Activated T-cell treated with anti-CD3 and anti-CD28 coated beads, Interleukin-2, amount 50 U/mL, for 4 hours (primary cell): ENCODE measurements at regions not wholly inside any gene's neighbourhood (a gene's known extent, or its start where the extent isn't known, plus 50 kb on each side); places are given as distances from the start of the nearest gene placed in this dataset.
"Not testable (repeated sequence)": the region's sequence is repeated elsewhere in the genome, so short reads cannot be mapped to it uniquely, and the experiment has no call there.

ENCODE experiments used
- ATAC-seq, 2 donors: fragments of 200-7000 bp; cut with Tn5 transposase; one replicate each; pipeline ENCODE4 v1.10.0; 2021
- DNase-seq: peaks from one replicate; pipeline ENCODE4 v3.0.0-alpha.2; 2020
- H3K27me3 Mint-ChIP-seq: one replicate; pipeline ENCODE4 v1.8.0; 2021; ENCODE audit warnings: low read depth, mixed read lengths
- H3K36me3 Mint-ChIP-seq: one replicate; pipeline ENCODE4 v1.8.0; 2022; ENCODE audit warnings: mixed read lengths; ENCODE audit not compliant: insufficient read depth
- H3K4me1 Mint-ChIP-seq: one replicate; pipeline ENCODE4 v1.8.0; 2021; ENCODE audit warnings: low read depth, mixed read lengths
- H3K4me3 Mint-ChIP-seq: one replicate; pipeline ENCODE4 v1.8.0; 2021; ENCODE audit warnings: mild to moderate bottlenecking, moderate library complexity, mixed read lengths
- H3K9me3 Mint-ChIP-seq: one replicate; pipeline ENCODE4 v1.8.0; 2021; ENCODE audit warnings: mixed read lengths

DNA sequence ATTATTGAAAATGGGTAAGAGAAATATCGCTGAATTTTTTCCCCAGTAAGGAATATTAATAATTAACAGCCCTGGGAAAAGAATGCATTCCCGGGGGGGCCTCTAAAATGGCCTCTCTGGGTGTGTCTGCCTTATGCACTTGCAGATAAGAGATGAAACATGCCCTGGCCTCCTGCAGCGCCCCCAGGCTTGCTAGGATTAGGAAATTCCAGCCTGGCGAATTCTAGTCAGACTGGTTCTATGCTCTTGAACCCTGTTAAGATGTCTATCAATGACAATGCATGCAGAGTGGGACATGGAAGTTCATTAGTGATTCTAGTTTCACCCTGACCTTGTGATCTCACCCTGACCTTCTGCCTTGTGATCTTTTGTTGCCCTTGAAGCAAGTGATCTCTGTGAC, 163.6 kb upstream of the CCNH start:
- H3K27me3 Mint-ChIP-seq, H3K9me3 Mint-ChIP-seq, DNase-seq, H3K4me3 Mint-ChIP-seq, H3K36me3 Mint-ChIP-seq, ATAC-seq, H3K4me1 Mint-ChIP-seq: not testable (repeated sequence)

DNA sequence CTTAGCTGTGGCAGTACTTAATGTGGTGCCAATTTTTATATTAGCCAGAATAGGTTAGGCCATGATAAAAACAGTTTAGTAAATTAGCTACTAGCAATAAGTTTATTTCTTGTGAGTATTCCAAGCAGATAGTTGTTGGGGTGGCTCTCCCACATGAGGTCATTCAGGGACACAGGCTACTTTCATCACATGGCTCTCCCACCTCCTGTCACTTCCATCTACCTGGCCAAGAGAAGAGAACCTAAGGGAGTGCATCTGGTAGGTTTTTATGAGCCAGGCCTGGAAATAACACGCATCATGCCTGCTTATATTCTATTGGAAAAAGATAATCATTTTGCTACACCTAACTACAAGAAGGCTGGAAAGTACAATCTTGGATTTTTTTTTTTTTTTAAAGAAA, 161.4 kb upstream of the CCNH start:
- Mint-ChIP-seq H3K4me1 (no peaks in the 10 kb centered on the region), H3K36me3 (no peaks in the 10 kb centered on the region), H3K27me3 (no peaks in the 10 kb centered on the region), H3K9me3 (no peaks in the 10 kb centered on the region), H3K4me3 (no peak overlapping the region)
- DNase-seq (no peak), ATAC-seq (no peak)

GRCh38 chr5:87572611-87573010, 159.9 kb upstream of the CCNH start:
- DNase-seq, result no peak
- no peaks in the 10 kb centered on the region for H3K9me3 Mint-ChIP-seq
- H3K27me3 Mint-ChIP-seq, result peaks cover 1% of the 10 kb centered on the region
- H3K36me3 Mint-ChIP-seq, result no peaks in the 10 kb centered on the region
- H3K4me1 Mint-ChIP-seq, result no peaks in the 10 kb centered on the region
- no peak overlapping the region for H3K4me3 Mint-ChIP-seq
- ATAC-seq, result no peak

DNA sequence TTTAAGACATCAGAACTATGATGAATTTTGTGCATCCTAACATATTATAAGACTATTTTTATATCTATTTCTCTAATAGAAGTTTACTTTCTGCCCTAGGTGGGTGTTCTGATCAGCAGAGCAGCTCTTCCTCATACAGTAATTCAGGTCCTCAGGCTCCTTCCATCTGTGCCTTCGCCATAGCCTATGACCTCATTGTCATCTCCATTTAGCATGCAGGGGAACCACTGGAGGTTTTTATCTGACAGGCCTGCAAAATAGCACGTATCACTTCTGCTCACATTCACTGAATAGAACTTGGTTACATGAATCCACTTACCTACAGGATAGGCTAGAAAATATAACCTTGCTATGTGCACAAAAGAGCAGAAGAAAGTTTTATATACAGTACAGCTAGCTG, 159.4 kb upstream of the CCNH start:
- ATAC-seq (no peak), DNase-seq (no peak)
- no peaks in the 10 kb centered on the region for H3K36me3 Mint-ChIP-seq
- no peaks in the 10 kb centered on the region for H3K4me1 Mint-ChIP-seq
- H3K4me3 Mint-ChIP-seq, result no peak overlapping the region
- H3K27me3 Mint-ChIP-seq, result peaks cover 1% of the 10 kb centered on the region
- no peaks in the 10 kb centered on the region for H3K9me3 Mint-ChIP-seq

DNA sequence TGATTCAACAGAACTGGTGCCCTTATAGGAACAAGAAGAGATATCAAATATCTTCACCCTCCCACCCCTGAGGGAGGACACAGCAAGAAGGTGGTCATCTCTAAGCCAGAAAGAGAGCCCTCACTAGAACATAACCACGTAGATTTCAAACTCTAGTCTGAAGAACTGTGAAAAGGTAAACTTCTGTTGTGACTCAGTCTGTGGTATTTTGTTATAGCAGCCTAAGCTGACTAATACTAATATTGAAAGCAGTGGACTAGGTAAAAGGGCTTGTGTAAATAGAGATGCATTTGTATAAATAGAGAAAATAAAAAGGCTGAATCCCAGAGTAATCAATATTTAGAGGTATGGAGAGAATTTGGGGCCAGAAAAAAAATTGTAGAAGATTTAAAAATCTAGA, 157.6 kb upstream of the CCNH start:
- Mint-ChIP-seq H3K4me1 (no peaks in the 10 kb centered on the region), H3K4me3 (no peak overlapping the region), H3K36me3 (no peaks in the 10 kb centered on the region), H3K9me3 (no peaks in the 10 kb centered on the region), H3K27me3 (peaks cover 1% of the 10 kb centered on the region)
- DNase-seq (no peak), ATAC-seq (no peak)

GRCh38 chr5:87562068-87562467, 149.3 kb upstream of the CCNH start:
- Mint-ChIP-seq H3K9me3 (no peaks in the 10 kb centered on the region), H3K4me3 (no peak overlapping the region), H3K4me1 (no peaks in the 10 kb centered on the region), H3K36me3 (no peaks in the 10 kb centered on the region), H3K27me3 (no peaks in the 10 kb centered on the region)
- DNase-seq, result no peak
- no peak for ATAC-seq

- H3K27me3 Mint-ChIP-seq, result no peaks in the 10 kb centered on the region
- no peaks in the 10 kb centered on the region for H3K9me3 Mint-ChIP-seq
- no peak overlapping the region for H3K4me3 Mint-ChIP-seq
- ATAC-seq (no peak), DNase-seq (no peak)
- no peaks in the 10 kb centered on the region for H3K4me1 Mint-ChIP-seq
- H3K36me3 Mint-ChIP-seq, result no peaks in the 10 kb centered on the region
These were observed 147.8 kb upstream of the CCNH start for GRCh38 chr5:87560528-87560927.

DNA sequence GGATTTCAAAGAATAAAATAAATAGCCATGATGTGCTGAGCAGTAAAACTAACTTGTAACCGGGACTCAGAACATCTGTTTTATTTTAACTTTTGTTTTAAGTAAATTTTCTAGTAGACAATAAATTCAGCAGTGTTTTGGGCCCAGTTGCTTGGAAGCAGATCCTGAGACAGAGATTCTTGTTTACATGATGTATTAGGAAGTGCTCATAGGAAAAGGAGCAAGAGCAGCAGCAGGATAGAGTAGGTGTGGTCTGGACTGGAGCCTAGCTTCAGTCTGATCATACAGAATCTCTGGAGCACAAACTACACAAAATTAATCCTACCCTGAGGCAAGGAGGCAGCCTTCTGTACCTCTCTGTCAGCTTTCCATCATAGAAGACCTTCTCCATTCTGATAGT, 139.2 kb upstream of the CCNH start:
- DNase-seq, result no peak
- Mint-ChIP-seq H3K9me3 (no peaks in the 10 kb centered on the region), H3K36me3 (no peaks in the 10 kb centered on the region), H3K4me3 (no peak overlapping the region), H3K4me1 (no peaks in the 10 kb centered on the region), H3K27me3 (peaks cover 3% of the 10 kb centered on the region)
- no peak for ATAC-seq

DNA sequence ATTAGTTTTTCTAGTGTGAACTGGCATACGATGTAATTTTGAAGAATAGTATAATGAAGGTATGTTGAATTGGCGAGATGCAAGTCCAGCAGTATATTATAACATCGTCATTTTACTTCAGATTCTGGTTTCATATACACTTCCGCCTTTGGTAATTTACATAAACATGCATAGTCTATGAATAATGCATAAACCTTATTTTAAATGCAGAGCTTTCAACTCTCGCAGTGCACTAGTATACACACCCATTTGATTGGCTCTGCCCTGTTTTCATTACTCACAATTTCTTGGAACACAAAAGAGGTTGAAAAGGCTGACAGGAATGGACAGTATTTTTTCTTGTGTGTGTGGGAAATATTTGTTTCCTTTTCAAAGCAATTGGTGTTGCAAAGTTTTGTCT, 128.9 kb upstream of the CCNH start:
- DNase-seq (no peak), ATAC-seq (no peak)
- Mint-ChIP-seq H3K27me3 (peaks cover 2% of the 10 kb centered on the region), H3K9me3 (no peaks in the 10 kb centered on the region), H3K4me3 (no peak overlapping the region), H3K4me1 (no peaks in the 10 kb centered on the region), H3K36me3 (no peaks in the 10 kb centered on the region)

- ATAC-seq (no peak), DNase-seq (no peak)
- Mint-ChIP-seq H3K27me3 (peaks cover 2% of the 10 kb centered on the region), H3K9me3 (no peaks in the 10 kb centered on the region), H3K4me1 (no peaks in the 10 kb centered on the region), H3K36me3 (no peaks in the 10 kb centered on the region), H3K4me3 (no peak overlapping the region)
These were observed 128.3 kb upstream of the CCNH start for GRCh38 chr5:87541033-87541432.

DNA sequence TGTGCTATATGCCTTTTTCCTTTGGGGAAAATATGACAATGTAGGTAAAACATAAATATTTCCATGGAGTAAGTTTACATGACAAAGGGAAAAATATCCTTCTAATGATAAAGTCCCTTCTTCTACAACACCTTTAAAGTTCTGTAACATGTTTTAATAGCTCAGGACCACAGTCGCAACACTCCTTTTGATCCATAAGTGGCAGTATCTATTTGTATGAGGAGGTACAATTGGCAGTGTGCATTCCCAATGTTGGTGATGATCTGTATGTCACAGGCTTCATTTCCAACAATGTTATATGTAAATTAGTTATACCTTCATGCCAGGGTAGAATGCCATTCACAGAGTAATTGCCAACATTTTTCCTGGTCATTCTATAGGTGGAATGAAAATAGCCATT, 127.1 kb upstream of the CCNH start:
- Mint-ChIP-seq H3K9me3 (no peaks in the 10 kb centered on the region), H3K4me1 (no peaks in the 10 kb centered on the region), H3K4me3 (no peak overlapping the region), H3K27me3 (peaks cover 2% of the 10 kb centered on the region), H3K36me3 (no peaks in the 10 kb centered on the region)
- ATAC-seq (no peak), DNase-seq (no peak)

GRCh38 chr5:87536365-87536764, 123.6 kb upstream of the CCNH start:
- Mint-ChIP-seq H3K36me3 (no peaks in the 10 kb centered on the region), H3K9me3 (no peaks in the 10 kb centered on the region), H3K4me3 (no peak overlapping the region), H3K4me1 (no peaks in the 10 kb centered on the region), H3K27me3 (peaks cover 2% of the 10 kb centered on the region)
- DNase-seq (no peak), ATAC-seq (no peak)

GRCh38 chr5:87535706-87536105, 123.0 kb upstream of the CCNH start:
- Mint-ChIP-seq H3K36me3 (no peaks in the 10 kb centered on the region), H3K27me3 (peaks cover 2% of the 10 kb centered on the region), H3K9me3 (no peaks in the 10 kb centered on the region), H3K4me1 (no peaks in the 10 kb centered on the region), H3K4me3 (no peak overlapping the region)
- ATAC-seq (no peak), DNase-seq (no peak)

DNA sequence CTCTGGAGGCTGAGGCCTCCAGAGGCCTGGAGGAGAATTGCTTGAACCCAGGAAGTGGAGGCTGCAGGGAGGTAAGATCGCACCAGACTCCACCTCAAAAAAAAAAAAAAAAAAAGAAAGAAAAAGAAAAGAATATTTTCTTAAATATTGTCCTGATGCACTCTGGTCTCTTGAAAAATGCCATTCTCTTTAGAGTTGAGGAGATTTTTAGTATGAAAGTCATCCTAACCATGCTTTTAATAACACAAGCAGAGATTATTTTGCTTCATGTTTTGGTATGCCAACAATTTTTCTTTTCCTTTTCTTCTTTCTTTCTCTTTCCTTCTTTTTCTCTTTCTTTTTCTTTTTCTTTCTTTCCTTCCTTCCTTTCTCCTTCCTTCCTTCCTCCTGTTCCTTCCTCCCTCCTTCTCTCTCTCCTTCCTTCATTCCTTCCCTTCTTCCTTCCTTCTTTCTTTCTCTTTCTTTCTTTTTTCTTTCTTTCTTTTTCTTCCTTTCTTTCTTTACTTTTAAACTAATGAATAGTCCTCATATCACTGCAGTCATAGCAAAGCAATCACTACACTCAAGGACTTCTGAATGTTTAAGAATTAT, 116.9 kb upstream of the CCNH start:
- H3K4me1 Mint-ChIP-seq, result no peaks in the 10 kb centered on the region
- no peak for ATAC-seq
- H3K4me3 Mint-ChIP-seq, result no peak overlapping the region
- H3K9me3 Mint-ChIP-seq, result no peaks in the 10 kb centered on the region
- no peak for DNase-seq
- no peaks in the 10 kb centered on the region for H3K36me3 Mint-ChIP-seq
- no peaks in the 10 kb centered on the region for H3K27me3 Mint-ChIP-seq

- no peaks in the 10 kb centered on the region for H3K36me3 Mint-ChIP-seq
- H3K4me1 Mint-ChIP-seq, result no peaks in the 10 kb centered on the region
- DNase-seq, result no peak
- H3K4me3 Mint-ChIP-seq, result no peak overlapping the region
- H3K9me3 Mint-ChIP-seq, result no peaks in the 10 kb centered on the region
- no peak for ATAC-seq
- H3K27me3 Mint-ChIP-seq, result no peaks in the 10 kb centered on the region
These were observed 113.4 kb upstream of the CCNH start for GRCh38 chr5:87526131-87526530.

DNA sequence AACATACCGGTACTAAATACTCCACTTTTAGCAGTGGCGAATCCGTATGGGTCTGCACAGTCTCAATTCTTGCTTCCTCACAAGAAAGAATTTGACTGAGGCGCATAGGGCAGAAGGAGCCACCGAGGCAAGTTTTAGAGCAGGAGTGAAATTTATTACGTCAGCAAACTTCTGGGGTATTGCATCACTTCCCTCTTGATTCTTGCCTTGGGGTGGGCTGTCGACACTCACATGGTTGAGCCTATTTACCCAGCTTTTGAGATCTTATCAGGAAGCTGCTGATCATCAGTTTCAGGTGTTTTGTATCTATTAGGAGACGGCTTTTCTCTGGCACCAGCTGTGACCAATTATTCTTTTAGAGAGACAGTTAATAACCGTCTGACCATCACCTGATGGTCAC, 111.5 kb upstream of the CCNH start:
- DNase-seq (no peak), ATAC-seq (no peak)
- Mint-ChIP-seq H3K36me3 (no peaks in the 10 kb centered on the region), H3K9me3 (no peaks in the 10 kb centered on the region), H3K4me1 (no peaks in the 10 kb centered on the region), H3K27me3 (no peaks in the 10 kb centered on the region), H3K4me3 (no peak overlapping the region)
